Bronchial epithelial cell (primary cell): ENCODE measurements at regions not wholly inside any gene's neighbourhood (a gene's known extent, or its start where the extent isn't known, plus 50 kb on each side); places are given as distances from the start of the nearest gene placed in this dataset.
A peak's percentile ranks its signal among the peaks of the same experiment; 100 is the strongest.
"Not testable (repeated sequence)": the region's sequence is repeated elsewhere in the genome, so short reads cannot be mapped to it uniquely, and the experiment has no call there.

Experiments used
- DNase-seq: peaks from one replicate; pipeline ENCODE4 v3.0.0-alpha.2; 2010; ENCODE audit warnings: low read depth
- FAIRE-seq: peaks from 2 replicates; lab custom pipeline; 2011; peaks lifted over from hg19 to GRCh38; lab: Jason Lieb, UNC
- H3K27me3 ChIP-seq: 2 replicates; pipeline ENCODE4 v1.5.1; 2011; ENCODE audit warnings: low read length; ENCODE audit not compliant: control insufficient read depth, insufficient read depth
- H3K36me3 ChIP-seq: 2 replicates; pipeline ENCODE4 v1.5.1; 2011; ENCODE audit warnings: low read length; ENCODE audit not compliant: control insufficient read depth, insufficient read depth
- H3K4me3 ChIP-seq: 2 replicates; pipeline ENCODE4 v1.5.1; 2011; ENCODE audit warnings: mild to moderate bottlenecking, low read depth, low read length, control low read depth
- CTCF ChIP-seq: IDR thresholded peaks from 2 replicates; pipeline ENCODE4 v1.5.1; 2011; ENCODE audit warnings: mild to moderate bottlenecking, moderate library complexity, low read length, control low read depth, inconsistent platforms; ENCODE audit not compliant: insufficient read depth, severe bottlenecking

- FAIRE-seq (no peak), DNase-seq (no peak)
- no peaks in the 10 kb centered on the region for H3K36me3 ChIP-seq
- H3K4me3 ChIP-seq = no peak overlapping the region
- H3K27me3 ChIP-seq = no peaks in the 10 kb centered on the region
- no peak for TF ChIP-seq CTCF
Observed at GRCh38 chr3:107220538-107220937, 156.7 kb upstream of the CCDC54 start.

GRCh38 chr3:107221856-107222255, 155.4 kb upstream of the CCDC54 start:
- no peaks in the 10 kb centered on the region for H3K36me3 ChIP-seq
- H3K4me3 ChIP-seq = no peak overlapping the region
- no peak for TF ChIP-seq CTCF
- FAIRE-seq = peak; percentile 23
- H3K27me3 ChIP-seq = no peaks in the 10 kb centered on the region
- no peak for DNase-seq

- Histone ChIP-seq H3K27me3 (no peaks in the 10 kb centered on the region), H3K36me3 (no peaks in the 10 kb centered on the region), H3K4me3 (no peak overlapping the region)
- no peak for DNase-seq
- no peak for FAIRE-seq
- no peak for TF ChIP-seq CTCF
Observed at GRCh38 chr3:107222907-107223306, 154.3 kb upstream of the CCDC54 start.

GRCh38 chr3:107224026-107224596, 153.1 kb upstream of the CCDC54 start:
- Histone ChIP-seq H3K36me3 (no peaks in the 10 kb centered on the region), H3K27me3 (no peaks in the 10 kb centered on the region), H3K4me3 (no peak overlapping the region)
- DNase-seq (no peak), FAIRE-seq (no peak)
- TF ChIP-seq CTCF = no peak

GRCh38 chr3:107227091-107227490, 150.1 kb upstream of the CCDC54 start:
- Histone ChIP-seq H3K36me3 (no peaks in the 10 kb centered on the region), H3K27me3 (no peaks in the 10 kb centered on the region), H3K4me3 (no peak overlapping the region)
- TF ChIP-seq CTCF = no peak
- FAIRE-seq (no peak), DNase-seq (no peak)

- H3K27me3 ChIP-seq, H3K4me3 ChIP-seq, DNase-seq, H3K36me3 ChIP-seq, FAIRE-seq: not testable (repeated sequence)
Observed at GRCh38 chr3:107233877-107234276, 143.4 kb upstream of the CCDC54 start.
